GM23248 (cell line): ENCODE measurements at regions not wholly inside any gene's neighbourhood (a gene's known extent, or its start where the extent isn't known, plus 50 kb on each side); places are given as distances from the start of the nearest gene placed in this dataset. TPM values are rescaled to one million over a fixed set of nuclear protein-coding genes. Genes with fewer than 3 reads are reported as not detected.

ENCODE experiments used
- DNase-seq: peaks from one replicate; pipeline ENCODE4 v3.0.0-alpha.2; 2015
- H2AFZ ChIP-seq: fragments of 200-600 bp; sonication (generic); 2 replicates; pipeline ENCODE4 v1.6.1; 2016; ENCODE audit warnings: antibody characterized with exemption
- H3F3A ChIP-seq: fragments of 200-600 bp; sonication (generic); 2 replicates; pipeline ENCODE4 v1.6.1; 2016; ENCODE audit warnings: mild to moderate bottlenecking, antibody characterized with exemption, mixed run types; ENCODE audit not compliant: insufficient read depth
- H3K27ac ChIP-seq: fragments of 200-600 bp; sonication (generic); 2 replicates; pipeline ENCODE4 v1.5.1; 2016; ENCODE audit warnings: mild to moderate bottlenecking
- H3K27me3 ChIP-seq: fragments of 200-600 bp; sonication (generic); replicated peaks from 2 replicates; pipeline ENCODE4 v1.6.1; 2016; ENCODE audit warnings: mild to moderate bottlenecking; ENCODE audit not compliant: insufficient read depth
- H3K36me3 ChIP-seq: fragments of 200-600 bp; sonication (generic); 2 replicates; pipeline ENCODE4 v1.6.1; 2016; ENCODE audit warnings: low read depth, mild to moderate bottlenecking
- H3K4me1 ChIP-seq: fragments of 200-600 bp; sonication (generic); 2 replicates; pipeline ENCODE4 v1.6.1; 2016; ENCODE audit warnings: mild to moderate bottlenecking; ENCODE audit not compliant: insufficient read depth
- H3K4me2 ChIP-seq: fragments of 200-600 bp; sonication (generic); one replicate; pipeline ENCODE4 v1.6.1; 2016; ENCODE audit warnings: mild to moderate bottlenecking; ENCODE audit not compliant: unreplicated experiment
- H3K4me3 ChIP-seq: fragments of 200-600 bp; sonication (generic); 2 replicates; pipeline ENCODE4 v1.5.1; 2016; ENCODE audit warnings: mild to moderate bottlenecking
- H3K79me2 ChIP-seq: fragments of 200-600 bp; sonication (generic); 2 replicates; pipeline ENCODE4 v1.6.1; 2016; ENCODE audit warnings: mild to moderate bottlenecking; ENCODE audit not compliant: insufficient read depth
- H3K9ac ChIP-seq: fragments of 200-600 bp; sonication (generic); 2 replicates; pipeline ENCODE4 v1.6.1; 2016; ENCODE audit warnings: mild to moderate bottlenecking
- H3K9me2 ChIP-seq: fragments of 200-600 bp; sonication (generic); 2 replicates; pipeline ENCODE4 v1.6.1; 2016; ENCODE audit warnings: mixed run types, mild to moderate bottlenecking, moderate library complexity; ENCODE audit not compliant: insufficient read depth
- H3K9me3 ChIP-seq: fragments of 200-600 bp; sonication (generic); one replicate; pipeline ENCODE4 v1.6.1; 2017; ENCODE audit warnings: low read depth
- H4K20me1 ChIP-seq: fragments of 200-600 bp; sonication (generic); 2 replicates; pipeline ENCODE4 v1.6.0; 2016; ENCODE audit not compliant: insufficient read depth
- EZH2 ChIP-seq: fragments of 200-600 bp; sonication (generic); IDR thresholded peaks from 2 replicates; pipeline ENCODE4 v1.6.1; 2018; ENCODE audit warnings: antibody characterized with exemption, mild to moderate bottlenecking; ENCODE audit not compliant: insufficient read depth, poor library complexity, severe bottlenecking
- EZH2phosphoT487 ChIP-seq: fragments of 200-600 bp; sonication (generic); IDR thresholded peaks from 2 replicates; pipeline ENCODE4 v1.6.1; 2018; ENCODE audit warnings: antibody characterized with exemption, moderate library complexity, mild to moderate bottlenecking, low read depth; ENCODE audit not compliant: insufficient read depth
- WGBS, 2 experiments: methylation state at CpG; one replicate each; pipeline ENCODE4 v1.1.6; 2015 to 2017; ENCODE audit warnings: low lambda C conversion rate in 2 of 2, low coverage in 1 of 2; ENCODE audit errors: missing lambda C conversion rate in 2 of 2; 5-methylcytosine and 5-hydroxymethylcytosine counted together
- in situ Hi-C: fragments of 300-500 bp; cut with MboI; formaldehyde crosslinking; loops from 2 replicates; pipeline ENCODE4 v1.15.0; 2020
- small RNA-seq: library from RNA; depleted of rRNA; stranded (forward); fragments of <200 nt; gene quantifications from one replicate; pipeline ENCODE3, GENCODE V24; 2014; ENCODE audit warnings: low read depth, low replicate concordance

DNA sequence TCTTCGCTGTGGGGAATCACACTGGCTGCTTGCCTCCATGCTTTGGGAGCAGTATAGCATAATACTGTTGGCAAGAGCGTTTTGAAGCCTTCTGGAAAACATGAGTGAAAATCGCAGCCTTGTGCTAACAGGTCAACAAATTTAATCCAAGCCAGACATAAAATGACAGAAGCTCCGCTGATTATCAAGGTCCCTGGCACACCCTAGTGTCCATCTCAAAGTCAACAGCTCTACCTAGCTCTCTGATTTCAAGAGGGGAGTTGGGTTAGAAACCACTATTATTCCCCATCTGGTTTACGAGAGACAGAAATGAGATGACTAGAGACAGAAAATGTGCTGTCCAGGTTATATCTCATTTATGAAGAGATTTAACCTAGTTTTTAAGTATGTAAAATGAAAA, 73.6 kb upstream of the MDFIC2 start:
- H4K20me1 ChIP-seq = no peaks in the 10 kb centered on the region
- H3K36me3 ChIP-seq = no peaks in the 10 kb centered on the region
- TF ChIP-seq EZH2phosphoT487 (no peak), EZH2 (no peak)
- in situ Hi-C loops = no loop called here
- H3K27me3 ChIP-seq = no peaks in the 10 kb centered on the region
- H3K9me3 ChIP-seq = no peaks in the 10 kb centered on the region
- H3K4me2 ChIP-seq = no peak overlapping the region
- H3K4me1 ChIP-seq = no peaks in the 10 kb centered on the region
- H3K4me3 ChIP-seq = no peak overlapping the region
- H3K9me2 ChIP-seq = no peaks in the 10 kb centered on the region
- no peak overlapping the region for H3K9ac ChIP-seq
- H3F3A ChIP-seq = no peaks in the 10 kb centered on the region
- H3K27ac ChIP-seq = no peak overlapping the region
- no peak for DNase-seq
- H2AFZ ChIP-seq = no peak overlapping the region
- H3K79me2 ChIP-seq = no peaks in the 10 kb centered on the region
- 30 to 44% methylated on average over 5 of the region's 5 CpGs for WGBS, 2 experiments

DNA sequence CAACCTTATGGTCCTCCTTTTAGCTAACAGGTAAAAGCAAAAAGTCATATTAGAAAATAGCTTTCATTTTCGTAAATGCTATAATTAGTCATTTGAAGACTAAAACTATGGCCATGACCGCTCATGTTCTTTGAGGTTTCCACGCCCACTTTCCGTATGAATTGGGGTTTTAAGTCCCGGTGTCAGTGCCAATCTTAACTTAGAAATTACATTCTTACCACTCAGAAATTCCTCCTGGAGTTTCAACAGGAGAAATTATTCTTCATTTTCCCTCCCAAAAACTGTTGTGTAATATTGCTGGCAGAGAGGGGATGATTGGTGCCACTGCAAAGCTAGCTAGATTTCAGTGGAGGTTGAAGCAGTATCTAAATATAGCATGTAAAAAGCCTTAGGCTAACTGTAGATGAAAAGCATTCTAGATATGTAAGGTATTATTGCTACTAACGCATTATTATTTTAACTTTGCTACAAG, 71.0 kb upstream of the MDFIC2 start:
- H3F3A ChIP-seq = no peaks in the 10 kb centered on the region
- H3K9ac ChIP-seq = no peak overlapping the region
- H3K9me2 ChIP-seq = no peaks in the 10 kb centered on the region
- in situ Hi-C loops = no loop called here
- no peak overlapping the region for H2AFZ ChIP-seq
- H3K27ac ChIP-seq = no peak overlapping the region
- no peaks in the 10 kb centered on the region for H3K36me3 ChIP-seq
- no peak for DNase-seq
- H3K27me3 ChIP-seq = no peaks in the 10 kb centered on the region
- TF ChIP-seq EZH2phosphoT487 (no peak), EZH2 (no peak)
- 50 to 57% methylated on average over 6 of the region's 6 CpGs for WGBS, 2 experiments
- H3K79me2 ChIP-seq = no peaks in the 10 kb centered on the region
- no peaks in the 10 kb centered on the region for H3K4me1 ChIP-seq
- H3K4me2 ChIP-seq = no peak overlapping the region
- H3K4me3 ChIP-seq = no peak overlapping the region
- no peaks in the 10 kb centered on the region for H4K20me1 ChIP-seq
- no peaks in the 10 kb centered on the region for H3K9me3 ChIP-seq

DNA sequence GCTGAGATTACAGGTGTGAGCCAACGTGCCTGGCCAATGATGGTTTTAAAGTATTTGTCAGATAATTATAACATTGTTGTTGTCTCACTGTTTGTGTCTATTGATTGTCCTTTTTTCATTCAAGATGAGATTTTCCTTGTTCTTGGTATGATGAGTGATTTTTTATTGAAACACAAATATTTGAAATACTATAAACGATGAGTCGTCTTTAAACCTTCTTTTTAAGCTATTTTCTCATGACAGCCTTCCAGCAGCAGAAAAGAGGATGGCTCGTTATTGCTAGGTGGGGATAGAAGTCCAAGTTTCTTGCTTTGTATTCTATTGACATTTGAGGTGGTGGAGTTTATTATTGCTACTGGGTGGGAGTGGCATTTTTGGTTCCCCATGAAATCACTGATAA, 61.7 kb upstream of the MDFIC2 start:
- in situ Hi-C loops = no loop called here
- Histone ChIP-seq H3K4me2 (no peak overlapping the region), H3K9me3 (no peaks in the 10 kb centered on the region), H2AFZ (no peak overlapping the region), H3K79me2 (no peaks in the 10 kb centered on the region), H3F3A (no peaks in the 10 kb centered on the region), H3K9ac (no peak overlapping the region), H3K4me3 (no peak overlapping the region), H3K27ac (no peak overlapping the region), H3K36me3 (no peaks in the 10 kb centered on the region), H4K20me1 (no peaks in the 10 kb centered on the region), H3K4me1 (no peaks in the 10 kb centered on the region), H3K27me3 (no peaks in the 10 kb centered on the region), H3K9me2 (no peaks in the 10 kb centered on the region)
- no peak for DNase-seq
- TF ChIP-seq EZH2phosphoT487 (no peak), EZH2 (no peak)
- WGBS, 2 experiments = 11 to 21% methylated on average over 4 of the region's 4 CpGs

Small RNA genes in the stretch of these regions (small RNA-seq; reads per million reads assigned to genes)
- gene COX6CP6 (not detected), gene RNU6-281P (not detected)
